T-helper 1 cell (primary cell): ENCODE measurements at regions not wholly inside any gene's neighbourhood (a gene's known extent, or its start where the extent isn't known, plus 50 kb on each side); places are given as distances from the start of the nearest gene placed in this dataset.

Experiments used
- DNase-seq, 5 donors: peaks; one replicate each; pipeline ENCODE4 v3.0.0-alpha.2; 2012 to 2020

GRCh38 chr18:51400721-51401120 is 203.2 kb upstream of the MEX3C start:
- no peak for DNase-seq

- no peak for DNase-seq
Observed at GRCh38 chr18:51401912-51402311, 204.4 kb upstream of the MEX3C start.

GRCh38 chr18:51404620-51405019 is 207.1 kb upstream of the MEX3C start:
- DNase-seq = no peak

GRCh38 chr18:51405683-51406477 is 208.4 kb upstream of the MEX3C start:
- DNase-seq = no peak

- no peak for DNase-seq
Observed at GRCh38 chr18:51417643-51418483, 220.4 kb upstream of the MEX3C start.

GRCh38 chr18:51425475-51425874 is 228.0 kb upstream of the MEX3C start:
- no peak for DNase-seq

GRCh38 chr18:51425889-51426288 is 228.4 kb upstream of the MEX3C start:
- no peak for DNase-seq

- no peak for DNase-seq
Observed at GRCh38 chr18:51426996-51427395, 229.5 kb upstream of the MEX3C start.

GRCh38 chr18:51429644-51430043 is 232.2 kb upstream of the MEX3C start:
- DNase-seq = no peak

- DNase-seq = no peak
Observed at GRCh38 chr18:51430538-51430937, 233.1 kb upstream of the MEX3C start.

GRCh38 chr18:51433296-51433695 is 235.8 kb upstream of the MEX3C start:
- DNase-seq = no peak

GRCh38 chr18:51433881-51434280 is 236.4 kb upstream of the MEX3C start:
- no peak for DNase-seq

- no peak for DNase-seq
Observed at GRCh38 chr18:51437280-51438271, 240.1 kb upstream of the MEX3C start.

GRCh38 chr18:51438797-51439350 is 241.4 kb upstream of the MEX3C start:
- no peak for DNase-seq

GRCh38 chr18:51442012-51442411 is 244.5 kb upstream of the MEX3C start:
- DNase-seq = no peak

GRCh38 chr18:51446571-51447210 is 249.2 kb upstream of the MEX3C start:
- DNase-seq = no peak

- no peak for DNase-seq
Observed at GRCh38 chr18:51447351-51448342, 250.2 kb upstream of the MEX3C start.

- no peak for DNase-seq
Observed at GRCh38 chr18:51448949-51449348, 251.5 kb upstream of the MEX3C start.

- DNase-seq = no peak
Observed at GRCh38 chr18:51453594-51453993, 256.1 kb upstream of the MEX3C start.

- no peak for DNase-seq
Observed at GRCh38 chr18:51458861-51459260, 261.4 kb upstream of the MEX3C start.

- no peak for DNase-seq
Observed at GRCh38 chr18:51461956-51462355, 264.5 kb upstream of the MEX3C start.
